K562 (cell line): ENCODE measurements at regions not wholly inside any gene's neighbourhood (a gene's known extent, or its start where the extent isn't known, plus 50 kb on each side); places are given as distances from the start of the nearest gene placed in this dataset.

Experiments
- ATAC-seq: fragments of 200-7000 bp; cut with Tn5 transposase; 3 replicates; pipeline ENCODE4 v1.9.1; 2020; ENCODE audit warnings: moderate library complexity
- BruUV-seq: library from RNA; stranded (reverse); fragments of 400-500 nt; replicated peaks from 2 replicates; lab custom pipeline; 2021; lab: Mats Ljungman, UMichigan
- CTCF ChIA-PET: fragments of 300-600 bp; formaldehyde crosslinking; extraction: SDS; loops from one replicate; lab custom pipeline; 2021; ENCODE audit warnings: low intra/inter-chr PET ratio; lab: Yijun Ruan, JAX
- POLR2A ChIA-PET: fragments of 300-600, 350-650 bp; sonication (Branson Sonifier 250); formaldehyde crosslinking; extraction: SDS; loops from one replicate; lab custom pipeline; 2021; ENCODE audit warnings: antibody characterized with exemption, inconsistent platforms; lab: Yijun Ruan, JAX
- DNase-seq, 4 experiments: peaks; one replicate each; pipeline versions ENCODE4 v3.0.0 to v3.0.0-alpha.2; 2011 to 2018; ENCODE audit warnings: low spot score in 3 of 4, mixed read lengths in 3 of 4; ENCODE audit errors: extremely low read depth in 1 of 4
- FAIRE-seq: peaks from 2 replicates; lab custom pipeline; 2011; peaks lifted over from hg19 to GRCh38; lab: Jason Lieb, UNC
- H2AFZ ChIP-seq: 2 replicates; pipeline ENCODE4 v1.6.0; 2011; ENCODE audit warnings: low read depth, low read length, control low read depth, inconsistent platforms
- H3K27ac ChIP-seq: fragments of 200-600 bp; 3 replicates; pipeline ENCODE4 v1.8.0; 2011; ENCODE audit warnings: low read depth, mild to moderate bottlenecking, control low read depth, inconsistent platforms, low read length, moderate library complexity, mixed read lengths; ENCODE audit errors: extremely low read depth
- H3K27me3 ChIP-seq, 2 experiments: fragments of 300-600 bp in 1 of 2; 2 replicates in 1 of 2; 3 replicates in 1 of 2; pipeline versions ENCODE4 v1.6.0 to v1.8.0; 2011; ENCODE audit warnings: inconsistent platforms in 2 of 2, low read length in 2 of 2, mild to moderate bottlenecking in 1 of 2, mixed read lengths in 1 of 2, moderate library complexity in 1 of 2; ENCODE audit not compliant: control insufficient read depth in 2 of 2, insufficient read depth in 2 of 2
- H3K36me3 ChIP-seq: fragments of 300-600 bp; 3 replicates; pipeline ENCODE4 v1.8.0; 2011; ENCODE audit warnings: mild to moderate bottlenecking, low read length, inconsistent platforms; ENCODE audit not compliant: control insufficient read depth, insufficient read depth
- H3K4me1 ChIP-seq, 2 experiments: fragments of 200-600 bp in 1 of 2; replicated peaks in 1 of 2; 2 replicates in 1 of 2; 3 replicates in 1 of 2; pipeline versions ENCODE4 v1.5.1 to v1.8.0; 2011; ENCODE audit warnings: inconsistent platforms in 2 of 2, low read length in 2 of 2, mild to moderate bottlenecking in 1 of 2, mixed read lengths in 1 of 2, moderate library complexity in 1 of 2; ENCODE audit not compliant: control insufficient read depth in 2 of 2, insufficient read depth in 2 of 2
- H3K4me2 ChIP-seq: 2 replicates; pipeline ENCODE4 v1.6.1; 2011; ENCODE audit warnings: low read length, control low read depth, inconsistent platforms, mixed read lengths; ENCODE audit not compliant: insufficient read depth
- H3K4me3 ChIP-seq: fragments of 200-600 bp; sonication (generic), shearing (Covaris generic); 2 replicates; pipeline ENCODE4 v1.5.1; 2016; ENCODE audit warnings: control low read depth, inconsistent platforms
- H3K79me2 ChIP-seq: fragments of 200-600 bp; 3 replicates; pipeline ENCODE4 v1.8.0; 2011; ENCODE audit warnings: low read length, inconsistent platforms; ENCODE audit not compliant: control insufficient read depth, insufficient read depth
- H3K9ac ChIP-seq, 2 experiments: 2 replicates each; pipeline versions ENCODE4 v1.6.0 to v1.6.1; 2011; ENCODE audit warnings: low read depth in 2 of 2, low read length in 2 of 2, control low read depth in 1 of 2, inconsistent platforms in 1 of 2, mild to moderate bottlenecking in 1 of 2, mixed read lengths in 1 of 2; ENCODE audit not compliant: insufficient read depth in 1 of 2
- H3K9me1 ChIP-seq: one replicate; pipeline ENCODE4 v1.6.0; 2011; ENCODE audit warnings: inconsistent platforms, mild to moderate bottlenecking, low read length, moderate library complexity; ENCODE audit not compliant: control insufficient read depth, insufficient read depth
- H3K9me3 ChIP-seq: replicated peaks from 2 replicates; pipeline ENCODE4 v1.5.1; 2011; ENCODE audit warnings: low read depth, low read length, inconsistent platforms; ENCODE audit not compliant: control insufficient read depth, insufficient read depth
- H4K20me1 ChIP-seq: replicated peaks from 2 replicates; pipeline ENCODE4 v1.6.1; 2011; ENCODE audit warnings: low read length, inconsistent platforms, mixed read lengths; ENCODE audit not compliant: control insufficient read depth, insufficient read depth
- ATF6 ChIP-seq: sonication (generic); formaldehyde crosslinking; IDR thresholded peaks from 2 replicates; pipeline ENCODE4 v1.4.0; 2020; ENCODE audit warnings: mild to moderate bottlenecking, missing genetic modification reagents
- KAT2B ChIP-seq: IDR thresholded peaks from one replicate; pipeline ENCODE4 v1.6.1; 2012; ENCODE audit warnings: low read depth, mild to moderate bottlenecking, control low read depth, inconsistent platforms, low read length, moderate library complexity
- MAZ ChIP-seq, 2 experiments: fragments of 450-650 bp in 1 of 2; sonication (generic) in 1 of 2; formaldehyde crosslinking; IDR thresholded peaks in 1 of 2; conservative IDR thresholded peaks in 1 of 2; 2 replicates each; pipeline versions ENCODE4 v1.4.0 to v1.5.0; 2020; ENCODE audit warnings: mild to moderate bottlenecking in 1 of 2, missing genetic modification reagents in 1 of 2
- NR2F6 ChIP-seq: fragments of 450-650 bp; formaldehyde crosslinking; IDR thresholded peaks from 2 replicates; pipeline ENCODE4 v1.4.0; 2020; ENCODE audit warnings: mild to moderate bottlenecking
- TCF7 ChIP-seq: sonication (generic); IDR thresholded peaks from 2 replicates; pipeline ENCODE4 v1.6.1; 2016; ENCODE audit warnings: antibody characterized with exemption, borderline replicate concordance
- TFE3 ChIP-seq: fragments of 450-650 bp; formaldehyde crosslinking; IDR thresholded peaks from 2 replicates; pipeline ENCODE4 v1.4.0; 2020; ENCODE audit warnings: mild to moderate bottlenecking, mixed read lengths
- ZNF143 ChIP-seq: sonication (generic); formaldehyde crosslinking; IDR thresholded peaks from 2 replicates; pipeline ENCODE4 v1.9.0; 2022; ENCODE audit warnings: mild to moderate bottlenecking, missing genetic modification reagents
- ZNF584 ChIP-seq: fragments of 200-800 bp; sonication (Bioruptor generic); IDR thresholded peaks from 2 replicates; pipeline ENCODE4 v1.6.1; 2016; ENCODE audit warnings: low read depth, mild to moderate bottlenecking, missing genetic modification characterization, missing compliant biosample characterization
- ZSCAN29 ChIP-seq: fragments of 450-650 bp; IDR thresholded peaks from 2 replicates; pipeline ENCODE4 v1.6.1; 2017
- WGBS: fragments of 100-300 bp; shearing (Covaris generic); methylation state at CpG from one replicate; pipeline ENCODE4 v1.1.6; 2016; ENCODE audit warnings: low coverage, mixed read lengths; ENCODE audit not compliant: insufficient coverage; ENCODE audit errors: missing lambda C conversion rate; 5-methylcytosine and 5-hydroxymethylcytosine counted together
- in situ Hi-C: fragments of 300-500 bp; cut with MboI; formaldehyde crosslinking; loops from 4 replicates; pipeline ENCODE4 v1.15.0; 2018; ENCODE audit warnings: inconsistent platforms, mixed read lengths
- intact Hi-C: fragments of 100-400 bp; cut with micrococcal nuclease; formaldehyde crosslinking; loops from 2 replicates; pipeline ENCODE4 v1.14.2; 2022
- TF ChIP-seq, protein P1 (sequence below): fragments of 250-450 bp; sonication (Bioruptor Pico); IDR thresholded peaks from 2 replicates; pipeline ENCODE4 v1.5.0; 2021; ENCODE audit warnings: mild to moderate bottlenecking, borderline replicate concordance

DNA sequence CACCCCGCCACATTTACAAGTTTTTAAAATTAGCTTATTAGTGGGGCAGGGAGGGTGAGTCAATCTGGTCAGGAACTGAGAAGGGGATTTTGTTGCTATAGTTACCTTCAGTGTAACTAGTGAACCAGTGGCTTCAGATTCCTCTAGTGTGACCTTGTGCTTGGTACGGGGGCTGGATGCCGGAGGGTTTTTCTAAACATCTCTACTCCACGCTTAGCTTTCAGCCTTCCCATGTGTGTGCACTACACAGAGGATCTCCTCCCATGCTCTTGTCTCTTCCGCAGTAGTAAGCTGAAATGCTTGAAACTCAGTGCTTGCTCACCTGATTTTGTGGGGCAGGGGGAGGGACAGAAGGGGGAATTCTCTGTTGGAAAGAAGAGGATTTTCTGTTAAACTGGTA is 67.9 kb upstream of the AKAP13 start:
- no peaks in the 10 kb centered on the region for H3K79me2 ChIP-seq
- BruUV-seq: no TSS peak
- no peak overlapping the region for H3K4me3 ChIP-seq
- 0% methylated on average over 5 of the region's 5 CpGs for WGBS
- no peak for FAIRE-seq
- no peak overlapping the region for H3K4me2 ChIP-seq
- no peaks in the 10 kb centered on the region for H3K9me3 ChIP-seq
- DNase-seq: no peak
- intact Hi-C loops: no loop called here
- H3K36me3 ChIP-seq: no peaks in the 10 kb centered on the region
- TF ChIP-seq, protein P1, sequence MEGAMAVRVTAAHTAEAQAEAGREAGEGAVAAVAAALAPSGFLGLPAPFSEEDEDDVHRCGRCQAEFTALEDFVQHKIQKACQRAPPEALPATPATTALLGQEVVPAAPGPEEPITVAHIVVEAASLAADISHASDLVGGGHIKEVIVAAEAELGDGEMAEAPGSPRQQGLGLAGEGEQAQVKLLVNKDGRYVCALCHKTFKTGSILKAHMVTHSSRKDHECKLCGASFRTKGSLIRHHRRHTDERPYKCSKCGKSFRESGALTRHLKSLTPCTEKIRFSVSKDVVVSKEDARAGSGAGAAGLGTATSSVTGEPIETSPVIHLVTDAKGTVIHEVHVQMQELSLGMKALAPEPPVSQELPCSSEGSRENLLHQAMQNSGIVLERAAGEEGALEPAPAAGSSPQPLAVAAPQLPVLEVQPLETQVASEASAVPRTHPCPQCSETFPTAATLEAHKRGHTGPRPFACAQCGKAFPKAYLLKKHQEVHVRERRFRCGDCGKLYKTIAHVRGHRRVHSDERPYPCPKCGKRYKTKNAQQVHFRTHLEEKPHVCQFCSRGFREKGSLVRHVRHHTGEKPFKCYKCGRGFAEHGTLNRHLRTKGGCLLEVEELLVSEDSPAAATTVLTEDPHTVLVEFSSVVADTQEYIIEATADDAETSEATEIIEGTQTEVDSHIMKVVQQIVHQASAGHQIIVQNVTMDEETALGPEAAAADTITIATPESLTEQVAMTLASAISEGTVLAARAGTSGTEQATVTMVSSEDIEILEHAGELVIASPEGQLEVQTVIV (CRISPR knock-in tag): no peak
- no peak for TF ChIP-seq TCF7
- TF ChIP-seq TFE3 (CRISPR knock-in tag): no peak
- TF ChIP-seq ZSCAN29: no peak
- TF ChIP-seq KAT2B: no peak
- TF ChIP-seq MAZ (CRISPR knock-in tag; conservative IDR thresholded peaks at IDR 0.05 in 1 of 2, IDR thresholded peaks at IDR 0.05 in 1 of 2): no peak
- TF ChIP-seq ZNF584: no peak
- no peak for TF ChIP-seq ATF6 (CRISPR knock-in tag)
- TF ChIP-seq ZNF143 (CRISPR knock-in tag): no peak
- TF ChIP-seq NR2F6: no peak
- POLR2A ChIA-PET: no interaction called here
- no peaks in the 10 kb centered on the region for H4K20me1 ChIP-seq
- no peak overlapping the region for H3K27ac ChIP-seq
- no peaks in the 10 kb centered on the region for H3K9me1 ChIP-seq
- H3K4me1 ChIP-seq: no peaks in the 10 kb centered on the region
- H2AFZ ChIP-seq: no peak overlapping the region
- ATAC-seq: no peak
- in situ Hi-C loops: no loop called here
- CTCF ChIA-PET: no interaction called here
- H3K9ac ChIP-seq: no peak overlapping the region
- H3K27me3 ChIP-seq: no peaks in the 10 kb centered on the region; a peak in 1 of 5 replicates
